Tibial nerve (tissue), 4 donors: ENCODE measurements at regions not wholly inside any gene's neighbourhood (a gene's known extent, or its start where the extent isn't known, plus 50 kb on each side); places are given as distances from the start of the nearest gene placed in this dataset.
"Not testable (repeated sequence)": the region's sequence is repeated elsewhere in the genome, so short reads cannot be mapped to it uniquely, and the experiment has no call there.

ENCODE experiments used
- DNase-seq, 2 donors: peaks; one replicate each; pipeline ENCODE4 v3.0.0-alpha.2; 2019; ENCODE audit warnings: low spot score in 2 of 2
- H3K27ac ChIP-seq, 4 donors: fragments of 200-600 bp; sonication (generic) in 3 of 4; one replicate each; pipeline ENCODE4 v1.5.1; 2017 to 2019; ENCODE audit warnings: mild to moderate bottlenecking in 1 of 4
- H3K27me3 ChIP-seq, 2 donors: fragments of 200-600 bp; sonication (generic) in 1 of 2; one replicate each; pipeline versions ENCODE4 v1.5.1 to v1.6.0; 2017 to 2019
- H3K36me3 ChIP-seq, 3 donors: fragments of 200-600 bp; sonication (generic); one replicate each; pipeline ENCODE4 v1.5.1; 2018 to 2019
- H3K4me1 ChIP-seq, 4 donors: fragments of 200-600 bp; sonication (generic) in 3 of 4; one replicate each; pipeline ENCODE4 v1.5.1; 2017 to 2019
- H3K4me3 ChIP-seq, 4 donors: fragments of 200-600 bp; sonication (generic) in 3 of 4; one replicate each; pipeline ENCODE4 v1.5.1; 2017 to 2019; ENCODE audit warnings: mild to moderate bottlenecking in 1 of 4, moderate library complexity in 1 of 4
- H3K9me3 ChIP-seq, 4 donors: fragments of 200-600 bp; sonication (generic) in 3 of 4; one replicate each; pipeline ENCODE4 v1.5.1; 2017 to 2019
- CTCF ChIP-seq, 5 experiments: fragments of 200-600 bp in 3 of 5; fragments of 450-650 bp in 2 of 5; sonication (generic) in 3 of 5; IDR thresholded peaks; one replicate each; pipeline ENCODE4 v1.5.1; 2016 to 2019; ENCODE audit warnings: antibody characterized with exemption in 5 of 5, mild to moderate bottlenecking in 3 of 5, moderate library complexity in 2 of 5
- EP300 ChIP-seq, 2 donors: sonication (generic); formaldehyde crosslinking; IDR thresholded peaks; one replicate each; pipeline ENCODE4 v1.6.1; 2017; ENCODE audit warnings: antibody characterized with exemption in 2 of 2, mild to moderate bottlenecking in 1 of 2
- POLR2A ChIP-seq, 2 donors: fragments of 450-650 bp; IDR thresholded peaks; one replicate each; pipeline ENCODE4 v1.6.1; 2017; ENCODE audit warnings: antibody characterized with exemption in 2 of 2, mild to moderate bottlenecking in 2 of 2, moderate library complexity in 2 of 2
- WGBS, 2 donors: methylation state at CpG; one replicate each; pipeline ENCODE4 v1.1.5; 2018; 5-methylcytosine and 5-hydroxymethylcytosine counted together

GRCh38 chr18:10252494-10252893 lies 201.9 kb upstream of the APCDD1 start:
- Histone ChIP-seq H3K27me3 (no peaks in the 10 kb centered on the region), H3K36me3 (no peaks in the 10 kb centered on the region), H3K4me3 (no peak overlapping the region), H3K4me1 (peaks cover 0 to 4% (median 1%) of the 10 kb centered on the region in 4 donors), H3K27ac (no peak overlapping the region), H3K9me3 (no peaks in the 10 kb centered on the region)
- no peak for DNase-seq
- no peak for TF ChIP-seq EP300 (IDR thresholded peaks at IDR 0.05)
- no peak for TF ChIP-seq POLR2A (IDR thresholded peaks at IDR 0.05)
- no peak for TF ChIP-seq CTCF (IDR thresholded peaks at IDR 0.05)
- 77 to 89% methylated on average over 4 of the region's 4 CpGs for WGBS, 2 donors

- no peaks in the 10 kb centered on the region for H3K9me3 ChIP-seq
- H3K27me3 ChIP-seq, result no peaks in the 10 kb centered on the region
- TF ChIP-seq POLR2A (IDR thresholded peaks at IDR 0.05) (no peak), EP300 (IDR thresholded peaks at IDR 0.05) (no peak), CTCF (IDR thresholded peaks at IDR 0.05) (no peak)
- 72 to 76% methylated on average over 5 of the region's 5 CpGs for WGBS, 2 donors
- H3K4me1 ChIP-seq, result no peaks in the 10 kb centered on the region
- H3K27ac ChIP-seq, result no peak overlapping the region
- no peaks in the 10 kb centered on the region for H3K36me3 ChIP-seq
- no peak for DNase-seq
- H3K4me3 ChIP-seq, result no peak overlapping the region
Observed at GRCh38 chr18:10252952-10253705, 201.3 kb upstream of the APCDD1 start.

GRCh38 chr18:10256276-10256675 lies 198.2 kb upstream of the APCDD1 start:
- not testable (repeated sequence) for H3K27ac ChIP-seq, H3K27me3 ChIP-seq, H3K4me3 ChIP-seq, H3K4me1 ChIP-seq, DNase-seq, H3K36me3 ChIP-seq, H3K9me3 ChIP-seq
- WGBS, 2 donors, result 79 to 86% methylated on average over 3 of the region's 3 CpGs

- DNase-seq, result no peak
- TF ChIP-seq EP300 (IDR thresholded peaks at IDR 0.05) (no peak), CTCF (IDR thresholded peaks at IDR 0.05) (no peak), POLR2A (IDR thresholded peaks at IDR 0.05) (no peak)
- no peaks in the 10 kb centered on the region for H3K36me3 ChIP-seq
- no peak overlapping the region for H3K4me3 ChIP-seq
- H3K27me3 ChIP-seq, result no peaks in the 10 kb centered on the region
- no peaks in the 10 kb centered on the region for H3K4me1 ChIP-seq
- H3K27ac ChIP-seq, result no peak overlapping the region
- 46 to 55% methylated on average over 5 of the region's 5 CpGs for WGBS, 2 donors
- no peaks in the 10 kb centered on the region for H3K9me3 ChIP-seq
Observed at GRCh38 chr18:10258836-10259474, 195.5 kb upstream of the APCDD1 start.

GRCh38 chr18:10259901-10260300 lies 194.5 kb upstream of the APCDD1 start:
- DNase-seq, result no peak
- no peak for TF ChIP-seq CTCF (IDR thresholded peaks at IDR 0.05)
- no peak for TF ChIP-seq EP300 (IDR thresholded peaks at IDR 0.05)
- TF ChIP-seq POLR2A (IDR thresholded peaks at IDR 0.05), result no peak
- Histone ChIP-seq H3K36me3 (no peaks in the 10 kb centered on the region), H3K4me3 (no peak overlapping the region), H3K27me3 (no peaks in the 10 kb centered on the region), H3K4me1 (no peaks in the 10 kb centered on the region), H3K27ac (no peak overlapping the region), H3K9me3 (no peaks in the 10 kb centered on the region)
- WGBS, 2 donors, result 70 to 74% methylated on average over 3 of the region's 3 CpGs
